HEK293T (cell line): ENCODE measurements at regions not wholly inside any gene's neighbourhood (a gene's known extent, or its start where the extent isn't known, plus 50 kb on each side); places are given as distances from the start of the nearest gene placed in this dataset.

ENCODE experiments used
- BHLHE40 ChIP-seq: fragments of 450-650 bp; IDR thresholded peaks from 2 replicates; pipeline ENCODE4 v1.6.1; 2016; ENCODE audit warnings: mild to moderate bottlenecking, moderate library complexity, borderline replicate concordance
- CTBP1 ChIP-seq: fragments of 450-650 bp; IDR thresholded peaks from 2 replicates; pipeline ENCODE4 v1.6.1; 2016; ENCODE audit warnings: borderline replicate concordance
- ELF4 ChIP-seq: fragments of 450-650 bp; IDR thresholded peaks from 2 replicates; pipeline ENCODE4 v1.6.1; 2017; ENCODE audit warnings: antibody characterized with exemption
- FOXA1 ChIP-seq: fragments of 450-650 bp; IDR thresholded peaks from 2 replicates; pipeline ENCODE4 v1.6.1; 2016; ENCODE audit warnings: mild to moderate bottlenecking
- FOXM1 ChIP-seq: fragments of 450-650 bp; IDR thresholded peaks from 2 replicates; pipeline ENCODE4 v1.6.1; 2017; ENCODE audit warnings: mild to moderate bottlenecking, borderline replicate concordance
- SP1 ChIP-seq: fragments of 450-650 bp; IDR thresholded peaks from 2 replicates; pipeline ENCODE4 v1.6.1; 2017
- SUZ12 ChIP-seq: fragments of 450-650 bp; IDR thresholded peaks from 2 replicates; pipeline ENCODE4 v1.6.1; 2016; ENCODE audit warnings: mild to moderate bottlenecking
- TARDBP ChIP-seq: fragments of 450-650 bp; IDR thresholded peaks from 2 replicates; pipeline ENCODE4 v1.6.1; 2016

- TF ChIP-seq ELF4 (no peak), CTBP1 (no peak), BHLHE40 (no peak), FOXM1 (no peak), FOXA1 (no peak), TARDBP (no peak), SUZ12 (no peak), SP1 (no peak)
These were observed 140.7 kb downstream of the NOL4 start for GRCh38 chr18:34083910-34084535.
